GM13976 (cell line): ENCODE measurements at regions not wholly inside any gene's neighbourhood (a gene's known extent, or its start where the extent isn't known, plus 50 kb on each side); places are given as distances from the start of the nearest gene placed in this dataset.

Experiments used
- DNase-seq: peaks from one replicate; pipeline ENCODE4 v3.0.0; 2012; ENCODE audit warnings: low spot score
- in situ Hi-C: fragments of 300-500 bp; cut with MboI; formaldehyde crosslinking; loops from one replicate; pipeline ENCODE4 v1.12.0; 2022; ENCODE audit warnings: low sequenced_read_pairs, mixed read lengths, inconsistent platforms; ENCODE audit not compliant: unreplicated experiment
- TF ChIP-seq, protein P1 (sequence below): IDR thresholded peaks from 2 replicates; pipeline ENCODE4 v1.5.1; 2012; ENCODE audit warnings: borderline replicate concordance, mild to moderate bottlenecking; ENCODE audit not compliant: insufficient read depth; ENCODE audit errors: extremely low read depth, missing control alignments, control extremely low read depth

DNA sequence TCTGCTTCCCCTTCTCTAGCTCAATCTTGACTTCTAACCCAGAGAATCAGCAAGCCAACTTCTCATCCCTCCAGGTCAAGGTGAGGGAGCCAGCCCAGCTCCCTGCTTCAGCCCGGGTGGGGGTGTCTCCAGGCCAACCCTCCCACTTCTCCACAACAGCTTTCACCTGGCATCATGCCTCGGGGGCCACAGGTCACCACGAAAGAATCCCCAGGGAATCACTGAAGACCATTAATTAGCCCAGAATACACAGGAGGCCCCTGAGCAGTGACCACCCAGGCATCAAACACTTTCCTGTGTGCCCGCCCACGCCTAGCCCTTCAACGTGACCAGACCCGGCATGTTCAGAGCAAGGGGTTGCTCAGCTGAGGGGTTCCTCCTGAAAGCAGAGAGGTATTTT lies 646.7 kb downstream of the BCOR start:
- DNase-seq, result no peak
- in situ Hi-C loops, result no loop called here
- TF ChIP-seq, protein P1, sequence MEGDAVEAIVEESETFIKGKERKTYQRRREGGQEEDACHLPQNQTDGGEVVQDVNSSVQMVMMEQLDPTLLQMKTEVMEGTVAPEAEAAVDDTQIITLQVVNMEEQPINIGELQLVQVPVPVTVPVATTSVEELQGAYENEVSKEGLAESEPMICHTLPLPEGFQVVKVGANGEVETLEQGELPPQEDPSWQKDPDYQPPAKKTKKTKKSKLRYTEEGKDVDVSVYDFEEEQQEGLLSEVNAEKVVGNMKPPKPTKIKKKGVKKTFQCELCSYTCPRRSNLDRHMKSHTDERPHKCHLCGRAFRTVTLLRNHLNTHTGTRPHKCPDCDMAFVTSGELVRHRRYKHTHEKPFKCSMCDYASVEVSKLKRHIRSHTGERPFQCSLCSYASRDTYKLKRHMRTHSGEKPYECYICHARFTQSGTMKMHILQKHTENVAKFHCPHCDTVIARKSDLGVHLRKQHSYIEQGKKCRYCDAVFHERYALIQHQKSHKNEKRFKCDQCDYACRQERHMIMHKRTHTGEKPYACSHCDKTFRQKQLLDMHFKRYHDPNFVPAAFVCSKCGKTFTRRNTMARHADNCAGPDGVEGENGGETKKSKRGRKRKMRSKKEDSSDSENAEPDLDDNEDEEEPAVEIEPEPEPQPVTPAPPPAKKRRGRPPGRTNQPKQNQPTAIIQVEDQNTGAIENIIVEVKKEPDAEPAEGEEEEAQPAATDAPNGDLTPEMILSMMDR, result no peak

GRCh38 chrX:39452401-39452800 lies 645.4 kb downstream of the BCOR start:
- TF ChIP-seq, protein P1, result no peak
- DNase-seq, result no peak
- in situ Hi-C loops, result no loop called here

GRCh38 chrX:39453889-39454621 lies 643.7 kb downstream of the BCOR start:
- TF ChIP-seq, protein P1, result no peak
- in situ Hi-C loops, result no loop called here
- DNase-seq, result no peak

GRCh38 chrX:39456894-39457604 lies 640.7 kb downstream of the BCOR start:
- no peak for DNase-seq
- in situ Hi-C loops, result no loop called here
- TF ChIP-seq, protein P1, result no peak

DNA sequence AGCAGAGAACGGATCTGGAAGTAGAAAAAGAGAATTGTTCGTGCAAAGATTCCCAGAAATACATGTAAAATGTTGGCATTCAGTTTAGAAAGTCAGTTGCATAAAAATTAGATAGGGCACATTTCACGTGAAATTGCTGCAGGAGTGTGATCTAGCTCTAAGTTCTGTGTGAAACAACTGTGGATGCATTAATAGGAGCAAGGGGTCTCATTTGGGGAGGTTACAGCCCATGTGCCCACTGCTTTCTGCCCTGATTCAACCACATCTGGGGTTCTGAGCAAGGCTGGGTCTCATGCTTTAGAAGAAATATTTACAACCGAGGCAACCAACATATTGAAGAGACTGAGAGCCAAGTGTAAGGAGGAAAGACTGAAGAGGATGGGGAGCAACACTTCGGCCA lies 639.0 kb downstream of the BCOR start:
- TF ChIP-seq, protein P1, result no peak
- no peak for DNase-seq
- in situ Hi-C loops, result no loop called here

GRCh38 chrX:39459204-39459603 lies 638.6 kb downstream of the BCOR start:
- no peak for DNase-seq
- TF ChIP-seq, protein P1, result no peak

More at GRCh38 chrX:39459204-39459603, 638.6 kb downstream of the BCOR start:
- in situ Hi-C loops, result no loop called here
